Astrocyte (in vitro differentiated cells and primary cell): ENCODE measurements at regions not wholly inside any gene's neighbourhood (a gene's known extent, or its start where the extent isn't known, plus 50 kb on each side); places are given as distances from the start of the nearest gene placed in this dataset.

ENCODE experiments used
- DNase-seq: peaks from one replicate; pipeline ENCODE4 v3.0.0-alpha.2; 2010; ENCODE audit warnings: low read depth
- FAIRE-seq: peaks from 2 replicates; lab custom pipeline; 2011; peaks lifted over from hg19 to GRCh38; lab: Jason Lieb, UNC
- H2AFZ ChIP-seq: 2 replicates; pipeline ENCODE4 v1.6.0; 2012; ENCODE audit warnings: low read depth, low read length, inconsistent platforms
- H3K27ac ChIP-seq: 2 replicates; pipeline ENCODE4 v1.5.1; 2011; ENCODE audit warnings: low read depth, low read length, inconsistent platforms
- H3K27me3 ChIP-seq: 2 replicates; pipeline ENCODE4 v1.6.0; 2011; ENCODE audit warnings: low read length, inconsistent platforms; ENCODE audit not compliant: insufficient read depth
- H3K36me3 ChIP-seq: 2 replicates; pipeline ENCODE4 v1.5.1; 2011; ENCODE audit warnings: low read length, inconsistent platforms; ENCODE audit not compliant: insufficient read depth
- H3K4me1 ChIP-seq: 2 replicates; pipeline ENCODE4 v1.5.1; 2011; ENCODE audit warnings: low read length, inconsistent platforms; ENCODE audit not compliant: insufficient read depth
- H3K4me2 ChIP-seq: 2 replicates; pipeline ENCODE4 v1.6.0; 2012; ENCODE audit warnings: low read length, inconsistent platforms
- H3K4me3 ChIP-seq: 2 replicates; pipeline ENCODE4 v1.5.1; 2011; ENCODE audit warnings: low read depth, mild to moderate bottlenecking, low read length, inconsistent platforms; ENCODE audit not compliant: insufficient read depth
- H3K79me2 ChIP-seq: 2 replicates; pipeline ENCODE4 v1.6.0; 2012; ENCODE audit warnings: mild to moderate bottlenecking, low read length, inconsistent platforms; ENCODE audit not compliant: insufficient read depth
- H3K9ac ChIP-seq: 2 replicates; pipeline ENCODE4 v1.6.0; 2012; ENCODE audit warnings: mild to moderate bottlenecking, low read length, inconsistent platforms
- H3K9me3 ChIP-seq: 2 replicates; pipeline ENCODE4 v1.5.1; 2012; ENCODE audit warnings: low read depth, mild to moderate bottlenecking, low read length, inconsistent platforms; ENCODE audit not compliant: insufficient read depth
- H4K20me1 ChIP-seq: 2 replicates; pipeline ENCODE4 v1.6.0; 2012; ENCODE audit warnings: low read length, inconsistent platforms; ENCODE audit not compliant: insufficient read depth
- H3K27ac Mint-ChIP-seq: one replicate; pipeline ENCODE4 v1.8.0; 2021; ENCODE audit warnings: mild to moderate bottlenecking, mixed read lengths; ENCODE audit not compliant: unreplicated experiment
- H3K27me3 Mint-ChIP-seq: one replicate; pipeline ENCODE4 v1.8.0; 2021; ENCODE audit warnings: low read depth, mixed read lengths; ENCODE audit not compliant: unreplicated experiment
- H3K36me3 Mint-ChIP-seq: one replicate; pipeline ENCODE4 v1.8.0; 2021; ENCODE audit warnings: low read depth, mixed read lengths; ENCODE audit not compliant: unreplicated experiment
- H3K4me1 Mint-ChIP-seq: one replicate; pipeline ENCODE4 v1.8.0; 2021; ENCODE audit warnings: low read depth, mixed read lengths; ENCODE audit not compliant: unreplicated experiment
- H3K4me3 Mint-ChIP-seq: one replicate; pipeline ENCODE4 v1.8.0; 2021; ENCODE audit warnings: mild to moderate bottlenecking, moderate library complexity, mixed read lengths; ENCODE audit not compliant: unreplicated experiment
- H3K9me3 Mint-ChIP-seq: one replicate; pipeline ENCODE4 v1.8.0; 2021; ENCODE audit warnings: mild to moderate bottlenecking, mixed read lengths; ENCODE audit not compliant: unreplicated experiment
- CTCF ChIP-seq: IDR thresholded peaks from 2 replicates; pipeline ENCODE4 v1.5.1; 2011; ENCODE audit warnings: low read depth, mild to moderate bottlenecking, inconsistent platforms, low read length, moderate library complexity; ENCODE audit not compliant: insufficient read depth
- EZH2 ChIP-seq: IDR thresholded peaks from 2 replicates; pipeline ENCODE4 v1.6.1; 2012; ENCODE audit warnings: mild to moderate bottlenecking, low read length, inconsistent platforms; ENCODE audit not compliant: insufficient read depth

GRCh38 chrX:39841604-39842003, 256.2 kb downstream of the BCOR start:
- H3K36me3 Mint-ChIP-seq = no peaks in the 10 kb centered on the region
- H3K4me3 Mint-ChIP-seq = no peak overlapping the region
- no peaks in the 10 kb centered on the region for H3K9me3 Mint-ChIP-seq
- TF ChIP-seq EZH2 (no peak), CTCF (no peak)
- Histone ChIP-seq H3K27me3 (no peaks in the 10 kb centered on the region), H3K36me3 (no peaks in the 10 kb centered on the region), H3K4me1 (no peaks in the 10 kb centered on the region), H3K27ac (no peak overlapping the region), H3K9ac (no peak overlapping the region), H3K4me2 (no peak overlapping the region), H4K20me1 (no peaks in the 10 kb centered on the region), H3K9me3 (no peaks in the 10 kb centered on the region), H3K4me3 (no peak overlapping the region), H3K79me2 (no peaks in the 10 kb centered on the region), H2AFZ (no peak overlapping the region)
- H3K27me3 Mint-ChIP-seq = peaks cover 22% of the 10 kb centered on the region
- FAIRE-seq = no peak
- peaks cover 5% of the 10 kb centered on the region for H3K4me1 Mint-ChIP-seq
- DNase-seq = no peak
- no peak overlapping the region for H3K27ac Mint-ChIP-seq

- Histone ChIP-seq H2AFZ (no peak overlapping the region), H3K36me3 (no peaks in the 10 kb centered on the region), H3K79me2 (no peaks in the 10 kb centered on the region), H3K9me3 (no peaks in the 10 kb centered on the region), H3K4me3 (no peak overlapping the region), H3K27ac (no peak overlapping the region), H3K9ac (no peak overlapping the region), H4K20me1 (no peaks in the 10 kb centered on the region), H3K4me1 (no peaks in the 10 kb centered on the region), H3K4me2 (no peak overlapping the region), H3K27me3 (no peaks in the 10 kb centered on the region)
- Mint-ChIP-seq H3K4me3 (no peak overlapping the region), H3K27me3 (peaks cover 22% of the 10 kb centered on the region), H3K4me1 (peaks cover 5% of the 10 kb centered on the region), H3K9me3 (no peaks in the 10 kb centered on the region), H3K36me3 (no peaks in the 10 kb centered on the region), H3K27ac (no peak overlapping the region)
- no peak for DNase-seq
- peak; percentile 91 for FAIRE-seq
- no peak for TF ChIP-seq EZH2
- TF ChIP-seq CTCF = no peak
These were observed 255.3 kb downstream of the BCOR start for GRCh38 chrX:39842281-39842973.

GRCh38 chrX:39843318-39843717, 254.4 kb downstream of the BCOR start:
- no peak for FAIRE-seq
- no peak overlapping the region for H3K4me2 ChIP-seq
- no peaks in the 10 kb centered on the region for H3K79me2 ChIP-seq
- no peak overlapping the region for H3K27ac Mint-ChIP-seq
- H3K4me1 Mint-ChIP-seq = peaks cover 5% of the 10 kb centered on the region
- H4K20me1 ChIP-seq = no peaks in the 10 kb centered on the region
- peaks cover 22% of the 10 kb centered on the region for H3K27me3 Mint-ChIP-seq
- no peak overlapping the region for H3K4me3 ChIP-seq
- H2AFZ ChIP-seq = no peak overlapping the region
- no peak for DNase-seq
- no peak overlapping the region for H3K4me3 Mint-ChIP-seq
- H3K4me1 ChIP-seq = no peaks in the 10 kb centered on the region
- H3K27ac ChIP-seq = no peak overlapping the region
- H3K9me3 Mint-ChIP-seq = no peaks in the 10 kb centered on the region
- H3K36me3 Mint-ChIP-seq = no peaks in the 10 kb centered on the region
- H3K9ac ChIP-seq = no peak overlapping the region
- TF ChIP-seq EZH2 (no peak), CTCF (no peak)
- H3K27me3 ChIP-seq = no peaks in the 10 kb centered on the region
- H3K9me3 ChIP-seq = no peaks in the 10 kb centered on the region
- H3K36me3 ChIP-seq = no peaks in the 10 kb centered on the region
